ENCODE measurements at regions not wholly inside any gene's neighbourhood (a gene's known extent, or its start where the extent isn't known, plus 50 kb on each side); places are given as distances from the start of the nearest gene placed in this dataset.

DNA sequence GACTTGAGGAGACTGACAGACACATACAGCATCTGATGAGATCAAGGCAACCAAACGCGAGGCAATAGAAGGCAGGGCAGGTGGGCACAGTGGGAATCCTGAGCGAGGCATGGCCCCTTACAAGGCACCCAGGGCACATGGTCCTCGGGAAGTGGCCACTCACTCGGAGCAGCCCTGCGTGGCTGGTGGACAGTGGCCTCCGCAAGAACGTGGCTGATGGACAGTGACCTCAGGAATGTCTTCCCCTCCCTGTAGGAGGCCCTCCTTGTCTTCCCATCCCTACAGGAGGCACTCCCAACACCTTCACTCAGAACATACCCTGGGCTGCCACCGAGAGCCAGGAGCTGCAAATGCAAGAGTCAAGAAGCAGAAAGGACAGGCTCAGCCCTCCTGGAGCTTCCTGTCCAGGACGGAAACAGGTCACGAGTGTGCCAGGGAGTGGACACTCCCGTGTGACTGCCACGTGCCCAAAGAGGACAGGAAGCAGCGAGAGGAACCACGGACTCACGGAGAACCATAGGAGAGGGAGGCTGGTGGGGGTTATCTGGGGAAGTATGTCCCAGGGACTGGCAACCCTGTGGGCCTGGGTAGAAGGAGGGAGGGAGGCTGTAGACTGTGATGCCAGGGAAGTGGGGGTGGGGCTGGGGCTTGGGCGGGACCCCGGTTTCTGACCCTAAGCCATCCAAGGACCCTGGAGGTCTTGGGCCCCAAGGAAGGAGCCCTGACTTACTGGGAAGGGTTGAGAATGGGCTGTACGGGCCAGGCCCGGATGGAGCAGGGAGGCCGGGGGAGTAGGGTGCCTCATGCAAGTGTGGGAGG, 321.9 kb upstream of the IRX4 start:
- TF ChIP-seq, protein P1, sequence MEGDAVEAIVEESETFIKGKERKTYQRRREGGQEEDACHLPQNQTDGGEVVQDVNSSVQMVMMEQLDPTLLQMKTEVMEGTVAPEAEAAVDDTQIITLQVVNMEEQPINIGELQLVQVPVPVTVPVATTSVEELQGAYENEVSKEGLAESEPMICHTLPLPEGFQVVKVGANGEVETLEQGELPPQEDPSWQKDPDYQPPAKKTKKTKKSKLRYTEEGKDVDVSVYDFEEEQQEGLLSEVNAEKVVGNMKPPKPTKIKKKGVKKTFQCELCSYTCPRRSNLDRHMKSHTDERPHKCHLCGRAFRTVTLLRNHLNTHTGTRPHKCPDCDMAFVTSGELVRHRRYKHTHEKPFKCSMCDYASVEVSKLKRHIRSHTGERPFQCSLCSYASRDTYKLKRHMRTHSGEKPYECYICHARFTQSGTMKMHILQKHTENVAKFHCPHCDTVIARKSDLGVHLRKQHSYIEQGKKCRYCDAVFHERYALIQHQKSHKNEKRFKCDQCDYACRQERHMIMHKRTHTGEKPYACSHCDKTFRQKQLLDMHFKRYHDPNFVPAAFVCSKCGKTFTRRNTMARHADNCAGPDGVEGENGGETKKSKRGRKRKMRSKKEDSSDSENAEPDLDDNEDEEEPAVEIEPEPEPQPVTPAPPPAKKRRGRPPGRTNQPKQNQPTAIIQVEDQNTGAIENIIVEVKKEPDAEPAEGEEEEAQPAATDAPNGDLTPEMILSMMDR (IDR thresholded peaks at IDR 0.05): no peak
- TF ChIP-seq POLR2A (IDR thresholded peaks at IDR 0.05) (no peak), EP300 (IDR thresholded peaks at IDR 0.05) (no peak)

Measured in ovary (tissue), 3 donors.